ENCODE measurements at regions not wholly inside any gene's neighbourhood (a gene's known extent, or its start where the extent isn't known, plus 50 kb on each side); places are given as distances from the start of the nearest gene placed in this dataset.

DNA sequence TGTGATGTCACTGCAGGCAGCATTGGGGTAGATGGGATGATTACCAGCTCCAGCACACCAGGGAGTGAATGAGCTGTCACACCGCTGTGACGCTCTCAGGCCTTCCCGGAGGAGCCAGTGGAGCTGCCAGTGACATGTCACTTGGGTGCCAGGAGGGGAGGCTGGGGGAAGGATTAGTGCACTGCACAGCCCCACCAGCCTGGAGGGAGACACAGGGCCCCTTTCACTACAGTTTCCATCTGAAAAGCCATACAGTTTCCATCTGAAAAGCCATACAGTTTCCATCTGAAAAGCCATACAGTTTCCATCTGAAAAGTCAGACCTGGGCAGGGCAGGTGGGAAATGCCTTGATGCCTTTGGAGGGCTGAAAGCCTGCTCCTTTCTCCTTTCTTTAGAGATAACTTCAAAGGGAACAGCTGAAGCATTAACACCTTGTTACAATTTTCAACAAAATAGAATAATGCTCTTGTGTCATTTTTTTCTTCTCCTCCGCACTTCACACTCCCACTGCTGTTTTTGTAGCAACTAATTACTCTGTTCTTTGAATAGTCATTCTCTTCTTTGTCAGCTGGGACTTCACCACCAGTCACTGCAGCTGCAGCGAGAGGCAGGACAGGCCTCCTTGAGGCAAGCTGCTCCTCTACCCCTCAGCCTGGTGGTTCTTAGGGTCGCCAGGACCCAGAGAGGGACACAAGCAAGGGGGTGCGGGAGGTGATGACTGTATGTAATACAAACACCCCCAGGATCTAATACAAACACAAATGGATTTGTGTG lies 256.9 kb upstream of the RGS6 start:
- no peak for DNase-seq (ENCODE audit: low read depth)

GRCh38 chr14:71675900-71676287 lies 256.3 kb upstream of the RGS6 start:
- no peak for DNase-seq (ENCODE audit: low read depth)

DNA sequence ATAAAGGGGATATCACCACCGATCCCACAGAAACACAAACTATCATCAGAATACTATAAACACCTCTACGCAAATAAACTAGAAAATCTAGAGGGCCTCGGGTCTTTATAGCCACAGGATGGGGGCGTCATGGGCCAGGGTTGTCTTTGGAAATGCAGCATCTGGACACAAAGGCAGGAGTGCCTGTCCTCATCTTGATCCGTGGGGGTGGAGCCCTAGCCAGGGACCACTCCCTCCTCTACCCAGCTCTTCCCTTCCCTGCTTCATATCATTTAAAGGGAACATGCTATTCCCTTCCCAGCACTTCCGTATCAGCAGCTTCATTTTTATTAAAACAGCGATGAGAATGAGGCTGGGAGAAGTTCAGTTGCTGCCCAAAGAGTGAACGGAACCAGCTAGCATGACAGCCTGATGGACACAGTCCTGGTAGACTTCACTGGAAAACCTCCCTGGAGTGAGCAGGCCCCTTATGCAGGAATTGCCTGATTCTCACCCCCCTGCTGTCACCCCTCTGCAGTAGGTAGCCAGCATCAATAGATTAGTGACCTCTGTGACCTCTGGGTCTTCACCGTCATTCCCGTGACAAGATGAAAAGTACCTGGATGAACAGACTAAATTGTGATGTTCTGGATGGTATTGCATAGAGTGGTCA lies 251.4 kb upstream of the RGS6 start:
- no peak for DNase-seq (ENCODE audit: low read depth)

GRCh38 chr14:71682337-71682736 lies 249.9 kb upstream of the RGS6 start:
- no peak for DNase-seq (ENCODE audit: low read depth)

GRCh38 chr14:71684323-71684722 lies 247.9 kb upstream of the RGS6 start:
- DNase-seq (ENCODE audit: low read depth): no peak

DNA sequence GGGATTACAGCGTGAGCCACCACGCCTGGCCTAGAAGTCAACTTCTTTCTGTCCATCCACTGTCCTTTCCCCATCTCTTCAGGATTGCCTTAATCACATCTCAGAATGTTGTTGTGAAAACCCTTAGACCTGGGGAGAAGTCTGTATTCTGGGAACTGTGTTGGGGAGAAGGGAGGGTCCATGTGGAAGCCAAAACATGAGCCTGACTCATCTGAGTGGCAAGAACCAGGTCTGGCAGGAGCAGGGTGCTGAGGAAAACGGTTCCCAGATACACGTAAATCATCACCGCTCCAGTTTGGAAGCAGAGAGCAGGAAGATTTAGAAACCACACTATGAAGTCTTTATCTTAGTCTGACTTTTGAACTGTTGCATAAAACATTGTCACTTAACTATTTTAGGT lies 245.6 kb upstream of the RGS6 start:
- DNase-seq (ENCODE audit: low read depth): peak; percentile 47

DNA sequence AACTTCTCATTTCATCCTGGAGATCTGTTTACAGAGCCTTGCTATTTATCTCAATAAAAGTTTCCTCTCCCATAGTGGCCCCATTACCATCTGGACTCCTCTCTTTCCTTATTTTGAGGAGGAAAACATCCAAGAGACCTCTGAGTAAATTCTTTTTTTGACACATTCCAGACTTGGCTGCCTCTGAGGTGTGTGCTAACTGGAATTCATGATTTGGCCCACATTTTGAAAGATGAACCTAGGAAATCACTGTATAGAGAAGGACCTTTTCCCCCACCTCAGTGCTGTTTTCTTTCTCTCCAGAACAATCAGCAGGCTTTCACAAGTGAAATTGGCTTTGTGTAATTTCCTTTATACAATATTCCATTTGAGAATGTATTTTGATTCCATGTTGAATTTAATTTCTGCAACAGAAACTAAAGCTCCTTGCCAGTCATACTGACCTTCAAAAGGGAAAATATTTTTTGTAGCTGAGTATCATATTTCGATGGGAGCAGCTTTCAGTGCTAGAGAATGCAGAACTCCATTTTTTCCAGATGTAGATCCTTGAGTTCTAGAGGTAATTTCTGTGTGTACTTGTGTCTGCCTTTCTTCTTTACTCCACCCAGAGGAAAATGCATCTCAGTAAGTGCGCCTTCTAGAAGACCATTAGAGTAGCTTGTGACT lies 244.9 kb upstream of the RGS6 start:
- DNase-seq (ENCODE audit: low read depth): peak; percentile 53

DNA sequence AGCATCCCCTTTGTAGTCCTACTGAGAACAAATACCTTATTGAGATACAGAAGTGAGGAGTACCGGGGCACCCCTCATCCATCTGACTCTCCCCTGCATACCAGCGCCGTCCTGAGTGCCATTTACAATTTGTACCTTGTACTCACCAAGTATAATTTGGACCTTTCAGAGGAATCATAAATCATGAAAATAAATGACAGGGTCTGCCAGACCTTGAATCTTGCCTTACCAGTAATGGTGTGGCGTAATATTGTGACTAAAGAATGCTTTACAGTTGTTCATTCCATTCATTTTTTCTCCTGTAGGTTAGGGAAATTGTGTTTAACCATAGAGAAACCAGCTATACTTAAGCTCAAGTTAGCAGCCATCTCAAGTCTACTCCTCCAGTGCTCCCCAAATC lies 243.7 kb upstream of the RGS6 start:
- no peak for DNase-seq (ENCODE audit: low read depth)

DNA sequence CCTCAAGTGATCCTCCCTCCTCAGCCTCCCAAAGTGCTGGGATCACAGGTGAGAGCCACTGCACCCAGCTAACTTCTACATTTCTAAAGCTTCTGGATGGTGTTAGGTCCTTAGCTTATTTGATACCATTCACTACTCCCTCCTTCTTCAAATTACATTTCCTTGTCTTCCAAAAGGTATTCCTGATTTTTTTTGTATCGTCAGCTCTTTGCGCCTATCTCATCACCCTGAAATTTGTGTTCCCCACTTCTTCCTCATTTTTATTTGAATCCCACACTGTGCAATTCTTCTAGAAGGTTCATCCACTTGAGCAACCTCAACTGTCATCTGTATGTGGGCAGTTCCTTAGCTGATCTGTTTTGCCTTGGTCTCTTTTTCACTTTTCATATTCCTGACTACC lies 241.8 kb upstream of the RGS6 start:
- no peak for DNase-seq (ENCODE audit: low read depth)

GRCh38 chr14:71692496-71692895 lies 239.7 kb upstream of the RGS6 start:
- peak; percentile 33 for DNase-seq (ENCODE audit: low read depth)

DNA sequence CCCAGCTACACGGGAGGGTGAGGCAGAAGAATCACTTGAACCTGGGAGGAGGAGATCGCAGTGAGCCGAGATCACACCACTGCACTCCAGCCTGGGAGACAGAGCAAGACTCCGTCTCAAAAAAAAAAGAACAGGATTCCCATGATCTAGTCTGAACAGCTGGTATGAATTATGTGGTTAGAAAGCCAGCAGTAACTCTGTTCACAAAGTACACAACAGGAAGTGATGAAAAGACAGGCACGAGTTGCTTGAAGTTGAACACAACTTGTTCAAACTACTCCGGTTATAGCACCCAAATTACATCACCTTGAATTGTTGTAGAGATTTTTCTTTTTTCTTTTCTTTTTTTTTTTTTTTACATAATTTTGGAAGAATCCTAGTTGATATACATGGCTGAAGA lies 238.8 kb upstream of the RGS6 start:
- peak; percentile 87 for DNase-seq (ENCODE audit: low read depth)

- DNase-seq (ENCODE audit: low read depth): no peak
These were observed 237.4 kb upstream of the RGS6 start for GRCh38 chr14:71694591-71695530.

GRCh38 chr14:71695611-71696350 lies 236.4 kb upstream of the RGS6 start:
- no peak for DNase-seq (ENCODE audit: low read depth)

DNA sequence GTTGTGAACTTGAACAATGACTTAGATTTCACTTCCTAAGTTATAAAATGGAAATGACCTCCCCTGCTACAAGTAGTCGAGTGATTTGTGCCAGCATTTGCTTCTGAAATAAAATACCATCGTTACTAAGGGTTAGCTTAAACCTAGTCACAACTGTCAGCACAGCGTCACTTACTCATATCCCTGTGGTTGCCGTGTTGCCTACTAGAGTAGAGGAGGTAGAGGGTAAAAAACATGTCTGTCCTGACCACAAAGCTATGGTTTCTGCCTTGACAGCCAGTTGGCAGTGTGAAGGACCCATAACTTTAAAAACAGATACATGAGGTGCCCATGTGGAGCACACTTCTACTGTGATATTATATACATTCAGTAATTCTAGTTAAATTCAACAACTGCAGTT lies 234.2 kb upstream of the RGS6 start:
- no peak for DNase-seq (ENCODE audit: low read depth)

DNA sequence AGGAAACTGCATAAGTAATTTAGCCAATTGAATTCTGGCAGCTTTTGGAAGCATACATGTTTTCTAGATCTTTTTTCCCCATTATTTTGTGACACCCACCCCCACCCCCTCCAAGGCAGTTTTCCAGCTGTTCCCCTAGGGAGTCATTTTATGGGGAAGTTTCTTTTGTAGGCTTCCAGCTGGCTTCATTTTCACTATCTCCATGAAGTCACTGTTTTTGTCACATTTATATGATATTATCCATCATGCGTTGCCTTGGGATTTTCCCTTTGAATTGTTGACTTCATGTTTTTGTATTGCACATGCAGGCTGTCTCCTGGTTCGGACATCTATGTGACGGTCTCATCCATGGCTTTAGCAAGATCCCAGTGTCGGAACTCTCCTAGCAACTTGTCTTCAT lies 233.6 kb upstream of the RGS6 start:
- DNase-seq (ENCODE audit: low read depth): no peak

DNA sequence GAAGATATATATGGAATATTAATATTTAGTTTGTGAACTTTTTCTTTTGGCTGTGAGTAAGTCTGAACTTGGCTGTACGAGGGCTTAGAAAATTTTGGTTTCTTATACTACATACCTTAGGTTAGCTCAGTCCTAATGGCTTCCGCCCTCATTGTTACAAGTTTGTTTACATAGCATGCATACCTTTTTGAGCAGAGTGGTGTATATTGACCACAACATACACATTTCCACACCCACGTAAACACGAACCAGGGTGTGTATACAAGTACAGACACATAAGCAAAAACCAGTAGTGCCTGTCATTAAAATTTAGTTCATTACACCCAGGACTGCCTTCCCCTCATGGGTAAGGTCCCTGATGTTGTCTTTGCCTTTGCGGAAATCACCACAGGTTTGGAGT lies 230.2 kb upstream of the RGS6 start:
- no peak for DNase-seq (ENCODE audit: low read depth)

- no peak for DNase-seq (ENCODE audit: low read depth)
These were observed 229.4 kb upstream of the RGS6 start for GRCh38 chr14:71702786-71703185.

GRCh38 chr14:71703477-71703876 lies 228.8 kb upstream of the RGS6 start:
- peak; percentile 76 for DNase-seq (ENCODE audit: low read depth)

- DNase-seq (ENCODE audit: low read depth): no peak
These were observed 228.0 kb upstream of the RGS6 start for GRCh38 chr14:71704210-71704609.

DNA sequence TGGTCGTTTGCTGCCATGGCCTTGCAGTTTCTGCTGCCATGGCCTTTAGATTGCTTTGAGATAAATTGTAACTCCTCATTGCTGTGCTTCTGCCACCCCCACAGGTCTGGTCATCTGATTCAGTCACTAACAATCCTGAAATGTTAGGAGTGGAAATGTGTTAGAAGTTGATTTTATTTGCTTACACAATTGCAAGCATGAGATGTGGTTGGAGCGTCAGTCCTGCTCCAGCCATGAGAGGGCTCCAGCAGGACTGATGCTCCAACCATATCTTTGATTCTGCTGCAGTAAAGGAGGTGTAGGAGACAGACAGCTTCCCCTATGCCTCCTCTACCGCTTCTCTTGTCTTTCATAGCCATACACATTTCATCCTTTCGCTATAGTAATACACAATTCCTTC lies 226.8 kb upstream of the RGS6 start:
- no peak for DNase-seq (ENCODE audit: low read depth)

GRCh38 chr14:71709076-71709475 lies 223.2 kb upstream of the RGS6 start:
- DNase-seq (ENCODE audit: low read depth): no peak

DNA sequence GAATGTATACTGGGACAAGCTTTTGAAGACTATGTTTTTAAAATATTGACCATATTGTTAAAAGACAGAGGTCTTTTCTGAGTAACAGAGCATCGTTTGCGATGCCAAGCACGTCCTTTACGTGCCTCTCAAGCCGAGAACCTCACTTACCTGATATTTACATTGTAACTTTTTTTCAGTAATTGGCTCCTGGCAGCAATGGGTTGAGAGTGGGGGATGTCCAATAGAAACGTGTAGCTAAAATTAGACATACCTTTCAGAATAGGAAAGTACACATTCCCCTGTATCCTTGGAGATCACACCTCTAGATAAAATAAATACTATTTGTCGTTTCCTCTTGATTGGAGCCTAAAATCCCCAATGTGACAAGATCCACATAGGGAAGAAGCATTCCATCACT lies 222.2 kb upstream of the RGS6 start:
- DNase-seq (ENCODE audit: low read depth): no peak
